Stromal cell of bone marrow (primary cell): ENCODE measurements at regions not wholly inside any gene's neighbourhood (a gene's known extent, or its start where the extent isn't known, plus 50 kb on each side); places are given as distances from the start of the nearest gene placed in this dataset.
A peak's percentile ranks its signal among the peaks of the same experiment; 100 is the strongest.

Experiments used
- DNase-seq: peaks from one replicate; pipeline ENCODE4 v3.0.0-alpha.2; 2012; ENCODE audit warnings: low read depth

DNA sequence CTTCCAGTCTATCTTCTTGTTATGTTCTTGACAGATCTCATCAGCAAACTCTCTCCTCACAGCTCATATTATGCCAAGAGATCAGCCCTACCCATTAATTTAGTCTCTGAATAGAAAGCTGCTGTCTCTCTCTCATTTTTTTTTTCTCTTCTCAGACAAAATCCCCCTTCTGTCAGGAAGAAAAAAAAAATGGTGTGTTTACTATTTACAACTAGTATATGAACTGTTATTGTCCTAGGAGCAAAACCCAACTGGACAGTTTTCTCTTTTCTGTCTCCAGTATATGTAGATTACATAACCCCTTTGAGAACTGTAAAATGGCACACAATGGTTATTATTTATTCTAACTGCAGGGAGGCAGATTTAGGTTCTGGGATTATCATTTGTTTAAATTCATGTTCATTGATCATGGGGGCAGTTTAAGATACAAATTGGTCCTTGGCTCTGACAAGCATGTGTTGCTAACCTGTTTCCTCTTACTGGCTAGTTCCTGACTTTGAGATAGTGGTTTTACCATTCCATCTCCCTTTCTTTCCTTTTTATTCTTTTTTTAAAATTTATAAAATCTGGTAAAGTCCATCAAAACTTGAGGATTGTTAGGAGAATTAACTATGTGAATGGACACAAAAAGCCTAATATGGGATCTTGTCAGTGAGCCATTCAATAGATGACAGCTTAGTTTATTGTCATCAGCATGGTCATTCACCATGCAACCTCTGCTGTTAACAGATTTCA lies 210.0 kb upstream of the PAPPA start:
- DNase-seq: no peak

DNA sequence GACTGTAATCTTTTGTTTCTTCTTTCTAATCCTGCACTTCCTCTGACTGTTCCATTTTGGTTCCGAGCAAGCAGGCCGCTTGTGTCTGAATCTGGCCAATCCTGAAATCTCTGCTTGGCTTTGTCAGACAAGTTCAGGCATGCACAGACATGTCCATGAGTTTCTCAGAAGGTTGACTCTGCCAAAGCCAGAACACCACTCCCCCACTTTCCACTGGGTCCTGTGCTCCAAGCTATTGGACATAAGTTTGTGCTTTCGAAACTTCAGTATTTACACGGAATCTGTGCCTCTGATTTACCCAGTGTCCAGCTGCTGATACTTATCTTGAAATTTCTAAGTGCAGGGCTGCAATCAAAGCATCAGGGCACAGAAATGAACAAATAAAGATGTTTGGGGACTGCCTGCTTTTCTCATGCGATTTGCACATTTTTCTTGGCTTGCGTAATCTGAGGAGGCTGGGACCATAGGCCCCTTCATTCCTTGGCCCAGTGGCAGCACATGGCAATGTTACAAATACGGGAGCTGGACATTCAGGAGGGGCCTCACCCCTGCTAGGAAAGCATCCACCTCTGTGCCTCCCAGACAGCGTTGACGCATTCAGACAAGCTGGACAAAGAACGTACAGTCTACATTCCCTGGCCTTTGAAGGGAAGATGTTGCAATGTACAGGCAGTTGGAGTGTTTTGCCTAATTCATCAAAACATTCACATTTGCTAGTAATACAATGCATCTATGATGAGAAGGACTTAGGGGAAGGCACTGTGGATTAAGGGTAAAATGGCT lies 209.2 kb upstream of the PAPPA start:
- peak; percentile 95 for DNase-seq

DNA sequence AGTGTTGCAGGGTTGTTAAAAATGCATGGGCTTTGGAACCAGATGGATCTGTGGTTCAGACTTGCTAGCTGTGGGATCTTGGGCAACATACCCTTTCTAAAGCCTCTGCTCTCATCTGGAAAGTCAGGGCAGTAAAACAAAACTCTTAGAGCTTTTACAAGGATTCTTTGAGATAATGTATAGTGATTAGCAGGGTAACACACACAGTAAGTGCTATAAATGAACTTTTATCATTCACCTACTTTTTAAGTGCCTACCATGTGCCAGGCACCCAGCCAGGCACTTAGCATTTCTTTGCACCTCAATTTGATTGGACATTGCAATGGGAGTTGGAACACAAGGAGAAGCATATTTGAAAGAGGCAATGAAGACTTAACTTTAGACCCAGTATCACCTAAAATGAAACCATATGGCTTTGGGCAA lies 208.6 kb upstream of the PAPPA start:
- no peak for DNase-seq

DNA sequence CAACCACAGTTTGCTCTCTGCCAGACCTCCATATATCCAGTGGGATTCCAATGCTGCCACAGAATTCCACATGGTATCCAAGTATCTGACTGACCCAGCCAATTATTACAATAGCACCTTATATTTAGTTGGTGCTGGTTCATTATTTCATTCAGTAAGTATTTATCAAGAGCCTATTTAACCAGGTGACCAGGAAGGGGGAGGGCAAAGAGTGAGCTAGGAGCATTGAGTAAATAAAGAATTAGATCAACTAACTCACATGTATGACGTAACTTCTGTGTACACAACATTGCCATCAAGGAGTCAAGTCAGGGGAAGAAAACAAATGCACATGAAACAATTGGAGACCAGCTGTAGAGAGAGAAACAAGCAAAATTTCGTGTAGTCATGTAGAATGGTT lies 207.1 kb upstream of the PAPPA start:
- no peak for DNase-seq

DNA sequence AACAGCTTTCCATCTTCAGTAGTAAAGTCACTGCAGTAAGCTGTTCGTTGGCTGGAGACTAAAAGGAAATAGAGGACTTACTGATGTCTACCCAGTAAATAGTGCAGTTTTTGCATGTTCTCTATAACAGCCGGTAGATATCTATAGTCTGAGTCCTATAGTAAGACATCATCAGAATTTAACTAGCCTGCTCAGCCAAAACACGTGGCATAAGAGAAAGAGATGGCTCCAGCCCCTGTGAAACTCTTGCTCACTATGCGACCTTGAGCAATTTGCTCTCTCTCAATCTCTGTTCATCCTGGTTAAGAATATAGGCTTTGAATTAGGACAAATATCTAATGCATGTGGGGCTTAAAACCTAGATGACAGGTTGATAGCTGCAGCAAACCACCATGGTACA lies 201.6 kb upstream of the PAPPA start:
- no peak for DNase-seq

DNA sequence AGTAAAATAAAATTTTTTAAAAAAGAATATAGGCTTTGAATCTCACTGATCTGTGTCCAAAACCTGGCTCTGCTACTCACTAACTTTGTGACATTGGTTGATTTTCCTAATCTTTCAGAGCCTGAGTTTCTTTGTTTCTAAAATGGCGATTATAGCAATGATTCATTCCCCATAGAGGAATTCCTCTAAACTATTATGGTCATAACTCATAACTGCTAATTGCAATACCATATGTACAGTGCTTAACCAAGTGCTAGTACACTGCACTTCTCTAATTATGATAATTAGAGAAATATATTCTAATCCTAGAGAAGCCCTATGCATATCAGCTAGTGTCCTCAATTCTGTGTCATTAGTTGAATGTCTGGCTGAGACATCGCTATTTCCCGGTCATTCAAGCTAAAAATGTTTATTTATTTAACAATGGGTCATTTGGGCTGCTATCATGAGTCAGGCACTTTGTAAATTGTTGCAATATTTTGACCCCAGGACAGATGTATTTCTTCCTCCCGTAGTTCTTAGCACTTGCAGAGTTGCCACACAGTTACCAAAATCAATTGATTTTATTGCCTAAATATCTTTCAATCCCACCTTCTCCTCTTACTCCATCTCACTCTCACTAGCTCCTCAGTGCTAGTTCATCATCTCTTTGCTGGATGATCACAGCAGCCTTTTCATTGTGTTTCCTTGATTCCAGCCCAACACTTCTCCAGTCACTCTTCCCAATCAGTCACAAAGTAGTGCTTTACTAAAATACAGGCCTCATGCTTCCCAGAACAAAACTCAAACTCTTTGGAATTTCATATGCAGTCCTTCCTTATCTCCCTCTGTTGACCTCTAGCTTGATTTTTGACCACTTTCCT lies 200.9 kb upstream of the PAPPA start:
- peak; percentile 65 for DNase-seq

DNA sequence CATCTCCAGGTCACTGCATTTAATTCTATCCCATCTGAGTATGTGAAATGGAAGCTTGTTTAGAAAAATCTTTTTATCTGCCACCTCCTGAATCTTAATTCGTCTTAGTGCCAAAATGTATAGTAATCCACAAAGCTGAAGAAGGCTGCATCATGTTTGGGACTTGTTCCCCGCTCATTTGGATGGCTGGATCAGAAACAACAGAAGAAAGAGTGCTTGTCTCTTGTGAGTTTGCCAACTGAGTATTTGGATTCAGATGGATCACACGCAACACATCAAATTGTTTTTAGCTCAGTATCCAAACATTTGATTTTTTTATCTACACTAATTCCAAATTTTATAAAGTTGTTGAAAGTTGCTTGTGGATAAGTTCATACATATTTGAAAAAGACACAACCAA lies 197.2 kb upstream of the PAPPA start:
- DNase-seq: no peak

DNA sequence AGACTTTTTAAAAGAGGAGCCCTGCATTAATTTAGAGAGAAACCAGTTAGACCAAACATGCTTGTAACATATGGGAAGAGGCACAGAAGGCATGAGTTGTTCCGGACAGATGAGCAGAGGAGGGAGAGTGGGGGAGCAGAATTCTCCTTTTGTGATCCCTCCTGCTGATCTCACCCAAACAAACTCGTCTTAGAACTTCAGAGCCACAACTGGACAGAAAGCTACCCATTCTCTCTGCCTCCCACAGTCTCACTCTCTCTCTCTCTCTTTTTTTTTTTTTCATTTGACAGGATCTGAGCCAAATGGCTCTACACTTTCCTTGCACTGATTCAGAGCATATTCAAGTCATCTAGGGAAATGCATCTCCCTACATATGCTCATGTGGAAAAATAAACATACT lies 196.0 kb upstream of the PAPPA start:
- DNase-seq: no peak

DNA sequence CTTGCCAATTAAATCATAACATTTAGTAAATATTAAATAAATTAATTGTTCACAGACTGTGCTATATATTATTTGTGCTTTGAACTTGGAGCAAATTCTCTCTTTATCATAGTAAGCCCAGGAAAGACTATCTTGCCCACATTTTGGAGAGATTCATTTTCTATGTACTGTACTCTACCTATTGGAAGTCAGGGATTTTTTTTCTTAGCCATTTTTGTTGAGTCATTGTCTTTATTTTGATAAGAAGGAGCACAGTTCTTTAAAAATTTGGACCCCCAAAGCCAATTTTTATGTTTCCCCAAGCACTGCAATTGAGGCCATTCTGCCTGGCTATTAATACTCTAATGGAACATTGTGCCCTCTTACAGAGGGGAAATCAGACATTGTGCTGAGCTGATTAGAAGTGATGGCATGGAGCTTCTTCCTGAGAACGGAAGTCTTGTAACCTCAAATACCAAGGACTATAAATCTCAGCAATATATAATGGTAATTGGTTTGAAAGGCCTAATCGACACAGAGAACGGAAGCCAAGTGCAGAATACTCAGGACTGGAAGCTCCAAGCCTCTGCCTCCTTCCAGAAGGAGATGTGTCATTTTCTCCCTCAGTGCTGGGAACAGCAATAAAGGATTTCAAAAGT lies 188.8 kb upstream of the PAPPA start:
- no peak for DNase-seq

DNA sequence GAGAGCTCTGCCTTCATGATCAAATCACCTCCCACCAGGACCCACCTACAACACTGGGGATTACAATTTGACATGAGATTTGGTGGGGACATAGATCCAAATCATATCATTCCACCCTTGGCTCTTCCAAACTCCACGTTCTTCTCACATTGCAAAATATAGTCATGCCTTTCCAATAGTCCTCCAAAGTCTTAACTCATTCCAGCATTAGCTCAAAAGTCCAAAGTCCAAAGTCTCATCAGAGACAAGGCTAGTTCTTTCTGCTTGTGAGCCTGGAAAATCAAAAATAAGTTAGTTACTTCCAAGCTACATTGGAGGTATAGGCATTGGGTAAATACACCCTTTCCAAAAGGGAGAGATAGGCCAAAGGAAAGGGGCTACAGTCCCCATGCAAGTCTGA lies 186.9 kb upstream of the PAPPA start:
- no peak for DNase-seq

DNA sequence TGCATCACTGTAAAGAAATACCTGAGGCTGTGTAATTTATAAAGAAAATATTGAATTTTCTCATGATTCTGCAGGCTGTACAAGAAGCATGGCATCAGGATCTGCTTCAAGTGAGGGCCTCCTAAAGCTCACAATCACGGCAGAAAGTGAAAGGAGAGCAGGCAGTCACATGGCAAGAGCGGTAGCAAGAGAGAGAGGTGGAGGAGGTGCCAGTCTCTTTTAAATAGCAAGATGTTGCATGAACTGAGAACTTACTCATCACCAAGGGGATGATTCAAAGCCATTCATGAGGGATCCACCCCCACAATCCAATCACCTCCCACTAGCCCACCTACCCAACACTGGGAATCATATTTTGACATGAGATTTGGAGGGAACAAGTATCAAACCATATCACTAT lies 184.5 kb upstream of the PAPPA start:
- no peak for DNase-seq

DNA sequence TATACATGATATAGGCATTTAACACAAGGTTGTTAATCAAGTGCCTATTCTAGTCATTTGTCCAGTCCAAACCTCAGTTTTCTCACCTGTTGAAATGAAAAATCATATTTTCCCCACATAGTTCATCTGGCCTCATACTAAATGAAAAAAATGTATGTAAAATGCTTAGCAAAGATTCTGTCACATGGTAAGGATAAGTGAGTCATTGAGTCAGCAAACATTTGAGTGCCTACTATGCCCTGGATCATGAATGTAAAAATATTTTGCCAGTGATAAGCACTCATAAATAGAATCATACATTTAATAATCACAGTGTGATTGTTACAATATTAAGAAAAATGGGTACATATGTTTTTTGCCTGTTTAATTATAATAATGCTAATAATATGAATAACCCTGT lies 181.2 kb upstream of the PAPPA start:
- no peak for DNase-seq

DNA sequence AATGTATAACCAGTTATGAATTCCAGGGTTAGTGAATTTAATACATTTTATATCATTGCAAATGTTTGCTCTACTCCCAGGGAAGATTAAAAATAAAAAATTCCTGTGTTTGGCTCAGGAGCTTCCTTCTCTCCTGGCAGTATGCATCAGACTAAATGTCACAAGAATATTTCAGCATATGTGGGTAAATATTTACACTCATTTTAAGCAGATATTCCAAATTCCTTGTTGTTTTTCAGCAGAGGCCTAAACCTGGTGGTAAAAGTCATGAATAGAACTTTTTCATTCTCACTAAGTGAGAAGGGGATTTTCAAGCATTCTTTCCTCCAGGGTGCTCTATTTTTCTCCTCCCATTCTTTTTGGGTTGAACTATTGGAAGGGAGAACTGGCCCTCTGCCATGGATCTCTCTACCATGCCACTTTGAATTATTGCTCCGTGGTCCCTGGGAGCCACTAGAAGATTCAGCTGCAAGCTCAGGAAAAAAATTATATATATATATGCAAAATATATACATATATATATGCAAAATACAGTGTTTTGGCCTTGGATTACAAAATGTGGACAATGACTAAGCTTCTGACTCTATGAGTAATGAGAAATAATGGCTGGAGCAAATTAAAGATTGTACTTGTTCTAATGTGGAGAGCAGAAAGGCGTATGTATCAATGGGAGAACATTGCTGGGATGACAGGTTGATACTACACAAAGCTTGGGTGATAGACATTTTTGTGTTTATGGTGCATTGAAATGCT lies 180.6 kb upstream of the PAPPA start:
- DNase-seq: no peak

DNA sequence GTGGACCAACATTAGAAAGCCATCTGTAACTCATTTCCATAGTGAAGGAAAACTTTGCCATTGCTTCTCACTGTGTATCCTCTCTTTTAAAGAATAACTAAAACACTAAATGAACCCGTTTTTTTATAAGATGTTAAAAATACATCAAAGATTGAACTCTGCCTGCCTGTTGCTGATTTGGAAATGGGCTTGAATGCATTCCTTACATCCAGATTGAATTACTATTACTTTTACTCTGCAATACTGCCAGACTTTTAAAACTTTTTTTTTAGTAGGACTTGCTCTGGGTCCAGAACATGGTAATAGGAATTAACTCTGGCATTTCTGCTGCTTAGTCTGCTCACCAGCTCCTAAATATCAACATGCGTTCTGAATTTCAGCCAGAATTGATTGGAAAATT lies 176.8 kb upstream of the PAPPA start:
- DNase-seq: no peak

DNA sequence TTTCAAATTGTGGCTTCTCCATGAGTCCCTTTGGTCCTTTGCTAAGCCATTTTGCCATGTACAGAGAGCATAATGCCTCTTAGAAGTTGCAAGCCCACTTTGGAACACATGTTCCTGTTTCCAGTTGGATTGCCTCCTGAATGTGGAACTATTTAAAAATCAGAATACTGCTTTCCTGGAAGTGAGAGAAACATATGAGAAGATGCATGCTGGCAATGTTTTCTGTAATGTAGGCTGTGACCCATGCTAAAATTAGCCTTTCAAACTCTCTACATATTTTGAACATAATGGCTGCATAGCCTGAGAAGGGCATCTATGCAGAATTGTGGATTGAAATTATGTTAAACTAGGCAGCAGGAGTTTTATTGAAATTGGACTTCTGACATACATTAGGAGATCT lies 175.5 kb upstream of the PAPPA start:
- no peak for DNase-seq

DNA sequence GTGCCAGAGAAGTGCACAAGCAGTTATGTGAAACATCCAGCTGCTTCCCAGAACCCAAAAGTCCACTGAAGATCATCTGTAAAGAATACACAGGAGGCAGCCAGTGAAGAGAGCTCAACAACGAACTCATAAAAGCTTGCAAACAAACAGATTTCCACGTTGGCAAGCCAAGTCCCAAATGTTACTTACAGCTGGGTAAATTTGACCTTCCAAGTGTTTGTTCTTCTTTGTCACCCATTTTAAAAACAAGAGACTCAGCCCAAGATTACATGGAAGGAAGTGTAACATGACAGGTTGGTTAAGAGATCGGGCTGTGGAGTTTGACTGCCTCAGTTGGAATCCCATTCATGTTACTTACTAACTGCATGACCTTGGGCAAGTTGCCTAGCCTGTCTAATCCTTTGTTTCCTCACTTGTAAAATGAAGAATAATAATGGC lies 174.9 kb upstream of the PAPPA start:
- no peak for DNase-seq

DNA sequence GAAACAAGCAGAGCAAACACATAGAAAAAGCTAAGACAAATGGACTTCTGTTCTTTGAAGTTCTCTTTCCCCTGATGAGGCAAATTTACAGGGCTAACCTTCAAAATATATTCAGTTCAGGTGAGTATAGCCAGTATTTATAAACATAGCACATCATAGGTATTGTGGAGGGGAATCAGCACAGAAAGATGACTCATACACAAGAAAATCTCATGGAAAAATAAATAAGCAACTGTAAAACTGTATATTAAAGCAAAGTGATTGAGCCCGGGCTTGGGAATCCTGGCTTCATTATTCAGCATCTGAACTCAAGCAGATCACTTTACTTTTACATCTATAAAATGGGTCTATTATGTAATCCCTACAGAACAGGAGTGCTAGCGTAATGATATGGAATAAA lies 173.5 kb upstream of the PAPPA start:
- DNase-seq: no peak

DNA sequence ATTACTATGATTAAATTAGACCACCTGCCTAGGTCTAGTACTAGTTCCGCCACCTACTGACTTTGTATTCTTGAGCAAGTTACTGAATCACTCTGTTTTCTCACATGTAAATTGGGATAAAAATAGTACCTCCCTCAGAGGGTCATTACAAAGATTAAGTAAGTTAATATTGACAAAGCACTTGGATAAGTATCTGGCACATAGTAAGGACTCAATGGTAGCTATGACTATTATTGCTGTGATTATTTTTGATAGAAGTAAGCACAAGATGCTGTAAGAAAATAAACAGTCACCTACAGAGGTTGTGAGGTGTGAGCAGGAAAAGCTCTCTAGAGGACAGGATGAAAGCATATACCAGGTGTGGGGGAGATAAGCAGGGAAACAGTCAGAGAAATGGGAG lies 173.1 kb upstream of the PAPPA start:
- DNase-seq: no peak

DNA sequence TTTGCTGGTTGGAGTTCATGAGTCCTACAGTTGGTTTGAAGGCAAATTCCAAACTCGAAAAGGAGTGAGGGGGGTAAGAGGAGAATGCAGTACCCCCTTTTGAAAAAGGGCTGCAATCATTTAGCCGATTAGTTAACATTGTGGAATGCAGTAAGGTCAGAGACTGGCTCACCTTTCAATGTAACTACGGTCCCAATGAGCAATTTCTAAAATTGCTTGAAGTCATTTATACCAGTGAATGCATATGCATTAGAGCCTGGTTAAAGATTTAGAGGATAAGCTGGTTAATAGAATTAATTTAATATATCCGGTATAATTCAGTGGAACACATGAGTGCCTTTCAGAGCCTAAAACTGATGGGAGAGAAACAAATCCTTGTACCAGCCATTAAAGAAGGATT lies 172.6 kb upstream of the PAPPA start:
- no peak for DNase-seq

DNA sequence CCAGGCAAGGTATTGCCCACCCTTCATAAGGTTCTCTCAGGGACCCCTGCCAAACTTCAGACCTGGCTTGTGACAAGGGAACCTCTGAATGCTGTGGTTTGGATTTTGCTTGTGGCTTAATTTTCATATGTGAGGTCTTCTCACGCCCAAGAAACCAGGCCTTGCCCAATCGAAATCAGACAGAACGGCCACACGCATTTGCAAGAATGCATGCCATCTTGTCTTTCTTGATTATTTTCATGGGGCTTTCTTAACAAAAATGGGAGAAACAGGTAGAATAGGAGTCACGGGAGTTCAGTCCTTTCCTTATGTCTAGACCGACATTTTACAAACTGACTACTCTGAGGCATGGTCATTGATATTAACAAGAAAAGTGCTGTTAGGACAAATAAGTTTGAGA lies 170.2 kb upstream of the PAPPA start:
- DNase-seq: no peak

DNA sequence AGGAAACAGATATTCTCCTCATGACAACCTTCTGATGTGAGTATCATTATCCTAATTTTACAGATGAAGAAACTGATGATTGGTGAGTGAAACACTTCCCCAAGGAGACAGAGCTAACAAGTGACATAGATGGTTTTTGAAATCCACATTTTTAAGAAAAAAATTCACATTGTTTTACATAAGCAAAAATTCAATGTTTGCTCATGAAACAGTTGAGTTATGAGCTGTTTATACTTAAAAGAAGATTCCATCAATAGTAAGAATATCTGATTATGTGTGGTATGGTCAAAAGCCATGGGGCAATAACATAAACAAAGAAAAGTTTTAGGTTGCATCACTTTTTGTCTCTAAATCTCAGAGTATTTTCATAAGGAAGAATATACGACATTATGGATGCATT lies 167.9 kb upstream of the PAPPA start:
- no peak for DNase-seq

DNA sequence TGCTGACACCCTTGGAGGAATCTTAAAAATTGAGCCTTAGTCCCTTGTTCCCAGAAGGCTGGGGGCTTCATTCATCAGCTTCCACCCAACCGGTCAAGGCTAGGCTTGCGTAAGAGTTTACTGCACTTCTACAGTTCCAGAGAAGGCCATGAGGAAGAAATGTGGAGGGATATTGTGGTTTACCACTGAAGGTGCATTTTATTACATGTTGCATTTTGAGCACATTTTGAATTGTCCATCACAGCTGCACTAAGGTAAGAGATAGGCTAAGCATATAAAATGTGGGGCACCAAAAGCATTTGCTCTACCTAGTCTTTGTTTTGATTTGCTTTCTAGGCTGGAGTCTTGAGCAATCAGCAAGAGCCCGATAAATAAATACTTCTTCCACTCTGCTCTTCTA lies 167.1 kb upstream of the PAPPA start:
- no peak for DNase-seq
